ENCODE measurements at regions not wholly inside any gene's neighbourhood (a gene's known extent, or its start where the extent isn't known, plus 50 kb on each side); places are given as distances from the start of the nearest gene placed in this dataset.
"Not testable (repeated sequence)": the region's sequence is repeated elsewhere in the genome, so short reads cannot be mapped to it uniquely, and the experiment has no call there.

DNA sequence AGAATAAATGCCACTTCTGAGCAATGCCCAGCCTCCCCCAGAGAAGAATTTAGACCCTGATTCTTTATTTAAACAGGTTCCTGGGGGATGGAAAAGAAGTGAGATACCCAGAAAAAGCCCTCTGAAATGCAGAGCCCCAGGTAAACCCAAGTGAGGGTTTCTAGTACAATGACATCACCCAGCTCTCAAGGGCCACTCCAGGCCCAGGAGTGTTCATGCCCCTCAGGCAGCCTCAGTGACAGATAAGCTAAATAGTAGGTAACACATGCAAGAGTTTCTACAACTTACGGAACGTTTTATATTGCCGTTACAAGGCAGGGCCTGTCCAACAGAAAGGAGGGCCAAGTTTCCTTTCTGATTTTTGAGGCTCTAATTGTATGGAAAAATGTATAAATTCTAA is 683.7 kb upstream of the SALL1 start:
- H3K27ac ChIP-seq (ENCODE audit: low read depth, low read length), result no peak overlapping the region
- no peak overlapping the region for H3K9ac ChIP-seq (ENCODE audit: low read length in 5 of 5)
- no peaks in the 10 kb centered on the region for H3K36me3 ChIP-seq (ENCODE audit: control insufficient read depth in 5 of 5, insufficient read depth in 5 of 5, low read length in 5 of 5)
- H3K9me3 ChIP-seq (ENCODE audit: control insufficient read depth in 5 of 5, low read length in 5 of 5), result peaks cover 0 to 2% (median 0%) of the 10 kb centered on the region in 5 donors
- no peak overlapping the region for H3K4me3 ChIP-seq (ENCODE audit: low read depth in 1 of 5, low read length in 5 of 5)
- no peaks in the 10 kb centered on the region for H3K27me3 ChIP-seq (ENCODE audit: control insufficient read depth in 5 of 5, insufficient read depth in 4 of 5, low read length in 5 of 5)
- no peaks in the 10 kb centered on the region for H3K4me1 ChIP-seq (ENCODE audit: control insufficient read depth in 5 of 5, insufficient read depth in 5 of 5, low read length in 5 of 5)

DNA sequence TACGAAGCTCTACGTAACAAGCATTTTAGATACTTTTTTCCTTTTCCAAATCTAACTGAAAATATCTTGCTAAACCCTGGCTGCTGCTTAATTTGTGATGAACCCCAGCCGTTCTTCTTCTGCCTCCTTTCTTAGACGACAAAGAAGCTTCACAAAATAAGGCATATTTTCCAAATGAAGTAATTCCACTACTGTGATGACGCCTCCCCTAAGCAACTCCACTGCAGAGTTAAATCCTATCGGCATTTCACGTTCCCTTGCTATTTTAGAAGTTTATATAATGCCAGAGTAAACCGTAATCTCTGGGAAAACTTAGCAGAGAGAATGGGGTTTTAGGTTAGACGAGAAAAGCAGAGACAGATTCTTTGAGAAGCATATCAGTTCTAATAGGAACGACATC is 683.1 kb upstream of the SALL1 start:
- no peak overlapping the region for H3K4me3 ChIP-seq (ENCODE audit: low read depth in 1 of 5, low read length in 5 of 5)
- H3K27me3 ChIP-seq (ENCODE audit: control insufficient read depth in 5 of 5, insufficient read depth in 4 of 5, low read length in 5 of 5), result no peaks in the 10 kb centered on the region
- no peaks in the 10 kb centered on the region for H3K36me3 ChIP-seq (ENCODE audit: control insufficient read depth in 5 of 5, insufficient read depth in 5 of 5, low read length in 5 of 5)
- no peak overlapping the region for H3K27ac ChIP-seq (ENCODE audit: low read depth, low read length)
- H3K4me1 ChIP-seq (ENCODE audit: control insufficient read depth in 5 of 5, insufficient read depth in 5 of 5, low read length in 5 of 5), result no peaks in the 10 kb centered on the region
- H3K9ac ChIP-seq (ENCODE audit: low read length in 5 of 5), result no peak overlapping the region
- H3K9me3 ChIP-seq (ENCODE audit: control insufficient read depth in 5 of 5, low read length in 5 of 5), result peaks cover 0 to 2% (median 0%) of the 10 kb centered on the region in 5 donors

DNA sequence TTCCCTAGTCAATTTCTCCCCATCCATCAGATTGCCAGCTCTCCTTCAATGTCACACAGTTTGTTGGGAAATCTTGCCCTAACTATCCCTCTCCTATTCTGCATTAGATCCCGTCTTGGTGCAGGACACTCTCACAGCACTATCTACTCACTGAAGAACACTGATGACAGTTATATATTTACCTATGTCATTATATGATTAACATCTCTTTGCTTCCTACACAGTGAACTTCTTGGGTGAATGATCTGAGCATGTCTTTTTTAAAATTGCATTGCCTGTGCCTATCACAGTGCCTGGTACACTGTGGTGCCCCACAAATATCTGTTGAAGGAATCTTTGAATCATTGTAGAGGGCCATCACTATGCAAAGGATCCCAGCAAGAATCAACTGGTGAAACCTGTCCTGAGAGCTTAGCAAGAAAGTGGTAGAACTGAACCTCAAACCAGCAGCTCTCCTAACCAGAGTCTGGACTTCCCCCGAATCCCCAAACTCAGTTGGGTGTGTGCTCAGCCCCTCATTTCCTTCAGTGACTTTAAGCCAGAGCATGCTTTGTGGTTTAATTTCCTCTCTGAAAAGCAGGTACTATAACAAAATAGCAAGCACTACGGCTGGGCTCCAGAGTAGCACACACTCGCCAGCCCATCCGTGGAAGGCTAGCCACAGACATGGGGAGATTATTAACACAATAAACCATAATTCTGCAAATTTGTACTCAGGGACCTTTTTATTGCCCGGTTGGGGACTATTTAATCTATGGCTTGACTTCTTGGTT is 680.7 kb upstream of the SALL1 start:
- Histone ChIP-seq H3K4me3 (ENCODE audit: low read depth in 1 of 5, low read length in 5 of 5) (no peak overlapping the region), H3K9ac (ENCODE audit: low read length in 5 of 5) (no peak overlapping the region)

DNA sequence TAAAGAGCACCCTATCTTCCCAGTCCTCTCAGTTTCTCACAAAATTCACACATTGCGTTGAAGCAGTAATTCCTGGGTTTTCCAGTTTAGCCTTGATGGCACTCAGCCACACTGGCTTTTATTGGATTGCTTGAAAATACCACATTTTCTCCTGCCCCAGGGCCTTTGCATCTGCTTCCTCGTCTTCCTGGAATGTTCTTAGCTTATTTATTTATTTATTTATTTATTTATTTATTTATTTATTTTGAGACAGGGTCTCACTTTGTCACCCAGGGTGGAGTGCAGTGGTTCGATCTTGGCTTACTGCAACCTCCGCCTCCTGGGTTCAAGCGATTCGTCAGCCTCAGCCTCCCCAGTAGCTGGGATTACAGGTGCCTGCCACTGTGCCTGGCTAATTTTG is 680.0 kb upstream of the SALL1 start:
- H3K27ac ChIP-seq (ENCODE audit: low read depth, low read length); H3K9me3 ChIP-seq (ENCODE audit: control insufficient read depth in 5 of 5, low read length in 5 of 5); H3K9ac ChIP-seq (ENCODE audit: low read length in 5 of 5); H3K27me3 ChIP-seq (ENCODE audit: control insufficient read depth in 5 of 5, insufficient read depth in 4 of 5, low read length in 5 of 5); H3K4me3 ChIP-seq (ENCODE audit: low read depth in 1 of 5, low read length in 5 of 5); H3K36me3 ChIP-seq (ENCODE audit: control insufficient read depth in 5 of 5, insufficient read depth in 5 of 5, low read length in 5 of 5); H3K4me1 ChIP-seq (ENCODE audit: control insufficient read depth in 5 of 5, insufficient read depth in 5 of 5, low read length in 5 of 5): not testable (repeated sequence)

More for the DNA sequence above, 680.7 kb upstream of the SALL1 start:
- Histone ChIP-seq H3K36me3 (ENCODE audit: control insufficient read depth in 5 of 5, insufficient read depth in 5 of 5, low read length in 5 of 5) (no peaks in the 10 kb centered on the region), H3K27me3 (ENCODE audit: control insufficient read depth in 5 of 5, insufficient read depth in 4 of 5, low read length in 5 of 5) (no peaks in the 10 kb centered on the region), H3K27ac (ENCODE audit: low read depth, low read length) (no peak overlapping the region), H3K9me3 (ENCODE audit: control insufficient read depth in 5 of 5, low read length in 5 of 5) (peaks cover 0 to 2% (median 0%) of the 10 kb centered on the region in 5 donors), H3K4me1 (ENCODE audit: control insufficient read depth in 5 of 5, insufficient read depth in 5 of 5, low read length in 5 of 5) (no peaks in the 10 kb centered on the region)

DNA sequence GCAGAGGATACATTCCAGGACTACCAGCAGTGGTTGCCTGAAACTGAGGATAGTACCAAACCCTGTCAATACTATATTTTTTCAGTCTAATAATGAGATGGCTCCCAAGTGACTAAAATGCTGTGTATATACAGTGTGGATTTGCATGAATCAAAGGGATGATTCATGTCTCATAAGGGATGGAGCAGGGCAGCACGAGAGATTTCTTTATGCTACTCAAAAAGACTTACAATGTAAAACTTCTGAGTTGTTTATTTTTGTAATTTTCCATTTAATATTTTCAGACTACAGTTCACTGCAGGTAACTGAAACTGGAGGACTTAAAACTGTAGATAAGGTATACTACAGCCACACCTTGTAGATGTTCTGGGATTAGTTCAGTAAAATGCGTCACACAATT is 674.7 kb upstream of the SALL1 start:
- H3K4me1 ChIP-seq (ENCODE audit: control insufficient read depth in 5 of 5, insufficient read depth in 5 of 5, low read length in 5 of 5), result no peaks in the 10 kb centered on the region
- no peak overlapping the region for H3K4me3 ChIP-seq (ENCODE audit: low read depth in 1 of 5, low read length in 5 of 5)
- no peaks in the 10 kb centered on the region for H3K36me3 ChIP-seq (ENCODE audit: control insufficient read depth in 5 of 5, insufficient read depth in 5 of 5, low read length in 5 of 5)
- H3K27me3 ChIP-seq (ENCODE audit: control insufficient read depth in 5 of 5, insufficient read depth in 4 of 5, low read length in 5 of 5), result no peaks in the 10 kb centered on the region
- no peaks in the 10 kb centered on the region for H3K9me3 ChIP-seq (ENCODE audit: control insufficient read depth in 5 of 5, low read length in 5 of 5)
- no peak overlapping the region for H3K9ac ChIP-seq (ENCODE audit: low read length in 5 of 5)
- H3K27ac ChIP-seq (ENCODE audit: low read depth, low read length), result no peak overlapping the region

DNA sequence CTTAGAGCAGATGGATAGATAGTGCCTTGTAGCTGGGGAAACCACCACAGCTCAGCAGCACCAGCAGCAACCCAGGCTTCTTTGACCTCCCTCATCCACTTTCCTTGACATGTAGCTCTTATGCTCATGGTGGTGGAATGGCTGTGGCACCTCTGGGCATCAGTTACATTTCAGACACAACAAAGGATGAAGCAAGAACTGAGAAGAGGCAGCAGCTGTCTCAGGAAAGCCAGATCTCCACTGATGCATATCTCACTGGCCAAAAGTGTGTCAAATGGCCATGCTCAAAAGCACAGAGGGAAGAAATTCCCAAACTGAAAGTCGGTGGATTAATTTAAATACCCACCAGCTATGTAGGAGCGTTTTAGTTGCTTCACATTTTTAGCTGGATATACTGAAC is 671.4 kb upstream of the SALL1 start:
- Histone ChIP-seq H3K27ac (ENCODE audit: low read depth, low read length) (no peak overlapping the region), H3K27me3 (ENCODE audit: control insufficient read depth in 5 of 5, insufficient read depth in 4 of 5, low read length in 5 of 5) (no peaks in the 10 kb centered on the region)

DNA sequence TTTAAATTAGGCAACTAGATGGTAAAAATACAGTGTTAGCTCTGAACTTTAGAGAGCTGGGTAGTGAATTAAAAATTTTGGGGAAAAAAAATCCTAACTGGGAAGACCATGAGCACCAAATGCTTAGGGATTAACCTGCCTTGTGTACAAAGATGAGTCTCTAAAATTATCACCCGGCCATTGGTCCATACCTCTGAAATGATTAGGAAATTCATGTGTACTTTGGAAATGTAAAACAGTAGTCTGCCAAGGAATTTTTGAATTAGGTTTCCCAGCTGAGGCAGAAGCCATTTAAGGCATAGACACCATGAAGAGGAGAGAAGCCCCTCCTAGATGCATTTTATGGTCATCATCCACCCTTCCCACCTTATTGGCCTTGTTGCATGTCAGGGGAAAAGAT is 670.5 kb upstream of the SALL1 start:
- Histone ChIP-seq H3K4me1 (ENCODE audit: control insufficient read depth in 5 of 5, insufficient read depth in 5 of 5, low read length in 5 of 5) (no peaks in the 10 kb centered on the region), H3K27ac (ENCODE audit: low read depth, low read length) (no peak overlapping the region), H3K4me3 (ENCODE audit: low read depth in 1 of 5, low read length in 5 of 5) (no peak overlapping the region), H3K9ac (ENCODE audit: low read length in 5 of 5) (no peak overlapping the region), H3K36me3 (ENCODE audit: control insufficient read depth in 5 of 5, insufficient read depth in 5 of 5, low read length in 5 of 5) (no peaks in the 10 kb centered on the region), H3K27me3 (ENCODE audit: control insufficient read depth in 5 of 5, insufficient read depth in 4 of 5, low read length in 5 of 5) (no peaks in the 10 kb centered on the region), H3K9me3 (ENCODE audit: control insufficient read depth in 5 of 5, low read length in 5 of 5) (no peaks in the 10 kb centered on the region)

More for the DNA sequence above, 671.4 kb upstream of the SALL1 start:
- H3K4me1 ChIP-seq (ENCODE audit: control insufficient read depth in 5 of 5, insufficient read depth in 5 of 5, low read length in 5 of 5), result no peaks in the 10 kb centered on the region
- H3K36me3 ChIP-seq (ENCODE audit: control insufficient read depth in 5 of 5, insufficient read depth in 5 of 5, low read length in 5 of 5), result no peaks in the 10 kb centered on the region
- no peak overlapping the region for H3K4me3 ChIP-seq (ENCODE audit: low read depth in 1 of 5, low read length in 5 of 5)
- no peak overlapping the region for H3K9ac ChIP-seq (ENCODE audit: low read length in 5 of 5)
- no peaks in the 10 kb centered on the region for H3K9me3 ChIP-seq (ENCODE audit: control insufficient read depth in 5 of 5, low read length in 5 of 5)

DNA sequence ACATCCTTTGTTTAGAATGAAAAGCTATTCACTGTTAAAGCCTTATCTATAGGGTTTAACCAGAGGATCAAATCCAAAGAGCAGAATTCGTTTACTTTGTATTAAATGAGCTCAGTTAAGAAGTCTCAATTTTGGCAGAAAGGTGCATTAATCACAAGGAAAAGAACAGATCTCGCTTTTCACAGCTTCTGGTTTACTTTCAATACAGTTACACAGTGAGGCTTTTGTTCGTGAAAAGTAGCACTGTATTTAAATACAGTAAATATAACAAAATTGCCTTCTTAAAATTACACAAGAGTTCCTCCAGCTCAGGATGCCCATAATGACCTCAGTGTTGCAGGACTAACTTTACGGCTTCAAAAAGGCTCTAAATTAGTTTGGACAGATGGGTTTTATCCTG is 669.1 kb upstream of the SALL1 start:
- Histone ChIP-seq H3K27ac (ENCODE audit: low read depth, low read length) (no peak overlapping the region), H3K4me3 (ENCODE audit: low read depth in 1 of 5, low read length in 5 of 5) (no peak overlapping the region), H3K9ac (ENCODE audit: low read length in 5 of 5) (no peak overlapping the region), H3K27me3 (ENCODE audit: control insufficient read depth in 5 of 5, insufficient read depth in 4 of 5, low read length in 5 of 5) (no peaks in the 10 kb centered on the region), H3K36me3 (ENCODE audit: control insufficient read depth in 5 of 5, insufficient read depth in 5 of 5, low read length in 5 of 5) (no peaks in the 10 kb centered on the region), H3K9me3 (ENCODE audit: control insufficient read depth in 5 of 5, low read length in 5 of 5) (no peaks in the 10 kb centered on the region), H3K4me1 (ENCODE audit: control insufficient read depth in 5 of 5, insufficient read depth in 5 of 5, low read length in 5 of 5) (no peaks in the 10 kb centered on the region)

DNA sequence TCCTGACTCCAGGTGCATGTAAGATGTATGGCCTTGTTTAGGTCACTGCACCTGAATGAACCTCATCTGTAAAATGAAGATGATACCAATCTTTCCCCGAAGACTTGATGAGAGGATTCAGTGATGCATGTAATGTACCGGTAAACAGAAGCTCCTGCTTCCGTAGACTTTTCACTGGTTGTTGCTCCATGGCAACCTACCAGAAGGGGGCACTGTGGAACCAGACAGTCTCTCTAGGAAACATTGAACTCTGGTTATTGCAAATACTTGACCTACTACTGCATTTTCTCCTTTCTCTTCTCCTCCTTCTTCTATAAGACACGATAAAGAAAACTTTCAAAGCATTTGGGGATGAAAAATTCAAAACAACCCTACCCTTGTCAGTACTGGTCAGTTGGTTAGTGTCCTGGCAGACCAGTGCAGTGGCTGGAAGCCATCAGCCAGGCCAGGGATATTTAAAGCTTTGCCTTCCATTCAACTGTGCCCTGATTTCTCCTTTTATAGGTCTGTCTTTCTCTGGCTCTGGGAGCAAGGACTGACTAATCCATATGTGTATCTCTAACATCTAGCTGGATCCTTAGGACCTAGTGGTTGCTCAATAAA is 667.4 kb upstream of the SALL1 start:
- no peak overlapping the region for H3K4me3 ChIP-seq (ENCODE audit: low read depth in 1 of 5, low read length in 5 of 5)
- H3K9ac ChIP-seq (ENCODE audit: low read length in 5 of 5), result no peak overlapping the region
- H3K27ac ChIP-seq (ENCODE audit: low read depth, low read length), result no peak overlapping the region
- no peaks in the 10 kb centered on the region for H3K4me1 ChIP-seq (ENCODE audit: control insufficient read depth in 5 of 5, insufficient read depth in 5 of 5, low read length in 5 of 5)
- no peaks in the 10 kb centered on the region for H3K27me3 ChIP-seq (ENCODE audit: control insufficient read depth in 5 of 5, insufficient read depth in 4 of 5, low read length in 5 of 5)
- H3K9me3 ChIP-seq (ENCODE audit: control insufficient read depth in 5 of 5, low read length in 5 of 5), result peaks cover 0 to 3% (median 0%) of the 10 kb centered on the region in 5 donors
- H3K36me3 ChIP-seq (ENCODE audit: control insufficient read depth in 5 of 5, insufficient read depth in 5 of 5, low read length in 5 of 5), result no peaks in the 10 kb centered on the region

DNA sequence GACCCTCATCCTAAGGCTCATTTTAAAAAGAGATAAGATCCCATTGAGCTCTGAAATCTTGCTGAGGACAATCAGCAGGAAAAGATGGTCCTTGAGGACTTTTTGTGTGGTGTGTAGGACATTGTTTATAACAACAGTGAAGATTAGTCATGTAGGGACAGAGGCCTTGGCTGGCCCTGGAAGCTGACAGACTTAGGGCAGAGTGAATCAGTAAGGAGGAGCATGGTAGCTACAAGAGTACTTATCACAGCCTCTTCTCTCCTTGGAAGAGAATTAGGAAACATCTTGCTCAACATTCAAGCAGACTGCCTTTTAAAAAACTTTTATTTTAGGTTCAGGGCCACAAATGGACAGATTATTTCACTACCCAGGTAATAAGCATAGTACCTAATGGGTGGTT is 665.9 kb upstream of the SALL1 start:
- H3K27me3 ChIP-seq (ENCODE audit: control insufficient read depth in 5 of 5, insufficient read depth in 4 of 5, low read length in 5 of 5), result no peaks in the 10 kb centered on the region
- no peaks in the 10 kb centered on the region for H3K4me1 ChIP-seq (ENCODE audit: control insufficient read depth in 5 of 5, insufficient read depth in 5 of 5, low read length in 5 of 5)
- H3K4me3 ChIP-seq (ENCODE audit: low read depth in 1 of 5, low read length in 5 of 5), result no peak overlapping the region
- H3K9ac ChIP-seq (ENCODE audit: low read length in 5 of 5), result no peak overlapping the region
- H3K27ac ChIP-seq (ENCODE audit: low read depth, low read length), result no peak overlapping the region
- no peaks in the 10 kb centered on the region for H3K36me3 ChIP-seq (ENCODE audit: control insufficient read depth in 5 of 5, insufficient read depth in 5 of 5, low read length in 5 of 5)
- H3K9me3 ChIP-seq (ENCODE audit: control insufficient read depth in 5 of 5, low read length in 5 of 5), result peaks cover 0 to 3% (median 0%) of the 10 kb centered on the region in 5 donors

Measured in subcutaneous abdominal adipose tissue (tissue), 5 donors.